ENCODE measurements at regions not wholly inside any gene's neighbourhood (a gene's known extent, or its start where the extent isn't known, plus 50 kb on each side); places are given as distances from the start of the nearest gene placed in this dataset.

- no peak for DNase-seq
Measured at GRCh38 chr13:105579821-105580710, 955.4 kb downstream of the EFNB2 start.

- no peak for DNase-seq
Measured at GRCh38 chr13:105573136-105573535, 962.3 kb downstream of the EFNB2 start.

DNA sequence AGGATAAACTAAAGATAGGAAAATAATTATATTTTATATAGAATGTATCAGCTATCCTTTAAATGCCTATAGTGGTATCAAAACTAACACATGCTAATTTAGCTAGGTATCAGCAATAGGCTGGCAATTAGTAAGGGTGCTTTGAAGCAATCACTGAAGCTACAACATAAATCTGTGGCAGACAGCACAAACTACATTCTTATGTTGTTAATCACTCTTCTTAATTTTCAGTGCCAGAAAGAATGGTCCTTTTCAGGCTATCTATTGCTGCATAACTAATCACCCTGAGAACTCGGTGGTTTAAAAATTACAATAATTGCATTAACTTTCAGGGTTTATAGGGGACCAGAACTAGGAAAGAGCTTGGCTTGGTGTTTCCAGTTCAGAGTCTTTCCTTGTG is 963.1 kb downstream of the EFNB2 start:
- no peak for DNase-seq

GRCh38 chr13:105569816-105570215 is 965.6 kb downstream of the EFNB2 start:
- DNase-seq: no peak

GRCh38 chr13:105567951-105568525 is 967.4 kb downstream of the EFNB2 start:
- DNase-seq: no peak

DNA sequence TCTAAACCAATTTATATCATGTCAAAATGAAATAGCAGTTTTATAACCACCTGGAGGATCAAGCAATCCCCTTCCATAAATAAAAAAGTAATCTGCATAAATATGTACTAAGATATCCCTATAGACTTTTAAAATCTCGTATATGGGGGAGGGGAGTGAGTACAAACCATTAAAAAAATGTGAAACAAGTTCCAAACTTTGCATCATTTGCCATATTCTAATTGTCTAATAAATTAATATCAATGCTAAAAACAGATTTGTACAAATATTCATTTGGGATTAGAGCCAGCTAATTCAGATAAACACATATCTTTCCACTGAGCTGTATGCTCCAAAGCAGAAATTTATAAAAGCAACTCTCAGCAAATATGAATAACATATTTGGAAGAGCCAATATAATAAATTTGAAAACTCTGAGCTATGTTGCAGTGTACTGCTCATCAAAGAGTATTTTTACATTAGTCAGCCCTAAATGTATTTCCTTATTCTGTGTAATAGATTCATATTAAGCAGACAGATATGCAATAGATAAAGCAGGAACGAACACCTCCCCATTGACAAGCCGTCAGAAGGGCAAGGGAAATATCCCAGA is 970.2 kb downstream of the EFNB2 start:
- DNase-seq: no peak

DNA sequence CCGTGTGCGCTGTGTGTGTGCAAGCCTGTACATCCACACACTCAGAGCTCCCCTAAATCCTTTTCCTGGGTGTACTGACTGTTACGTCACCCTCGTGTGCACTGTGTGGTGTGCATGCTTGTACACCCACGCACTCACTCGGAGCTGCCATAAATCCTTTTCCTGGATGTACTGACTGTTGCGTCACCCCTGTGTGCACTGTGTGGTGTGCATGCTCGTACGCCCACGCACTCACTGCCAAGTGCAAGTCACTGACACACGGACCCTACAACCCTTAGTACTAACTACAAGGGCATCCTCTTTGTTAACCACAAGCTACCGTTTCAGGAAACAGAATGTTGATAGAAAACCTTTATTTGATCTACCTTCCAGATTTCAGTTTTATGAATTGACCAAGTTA is 983.4 kb downstream of the EFNB2 start:
- DNase-seq: no peak

DNA sequence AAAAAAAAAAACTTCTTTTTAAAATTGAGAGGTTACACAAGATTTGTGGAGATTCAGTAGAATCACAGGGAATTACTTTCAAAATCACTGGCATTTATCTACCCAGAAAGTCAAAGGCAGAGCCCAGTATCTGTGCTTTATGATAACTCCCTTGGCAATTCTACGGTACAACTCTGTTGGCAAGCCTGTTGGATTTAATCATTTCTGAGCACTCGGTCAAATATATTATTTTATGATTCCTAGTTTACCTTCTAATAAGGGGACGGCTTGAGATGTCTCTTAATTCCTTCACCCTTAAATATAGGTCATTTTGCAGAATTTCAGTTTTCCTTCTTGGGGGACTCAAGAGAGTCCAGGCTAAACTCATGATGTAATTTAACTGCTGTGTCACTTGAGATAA is 987.6 kb downstream of the EFNB2 start:
- DNase-seq: no peak

DNA sequence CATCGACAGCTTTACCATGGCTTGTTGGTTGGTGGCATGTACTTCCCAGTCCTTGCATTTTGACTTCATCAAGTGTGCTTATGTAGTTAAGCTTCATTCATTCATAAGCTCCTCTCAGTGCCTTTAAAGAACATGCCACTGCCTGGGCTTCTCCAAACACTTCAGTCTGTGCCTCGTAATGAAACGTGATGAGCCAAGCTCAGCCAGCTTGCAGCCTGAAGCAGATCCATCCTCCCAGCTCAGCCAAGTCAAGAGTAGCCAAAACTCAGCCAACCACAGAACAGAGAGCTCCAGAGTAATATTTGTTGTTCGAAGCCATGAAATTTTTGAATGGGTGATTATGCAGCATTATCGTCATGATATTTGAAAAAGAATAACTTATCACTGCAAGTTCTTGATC is 989.7 kb downstream of the EFNB2 start:
- DNase-seq: no peak

GRCh38 chr13:105543742-105544141 is 991.7 kb downstream of the EFNB2 start:
- DNase-seq: no peak

- DNase-seq: no peak
Measured at GRCh38 chr13:105541565-105541964, 993.9 kb downstream of the EFNB2 start.

DNA sequence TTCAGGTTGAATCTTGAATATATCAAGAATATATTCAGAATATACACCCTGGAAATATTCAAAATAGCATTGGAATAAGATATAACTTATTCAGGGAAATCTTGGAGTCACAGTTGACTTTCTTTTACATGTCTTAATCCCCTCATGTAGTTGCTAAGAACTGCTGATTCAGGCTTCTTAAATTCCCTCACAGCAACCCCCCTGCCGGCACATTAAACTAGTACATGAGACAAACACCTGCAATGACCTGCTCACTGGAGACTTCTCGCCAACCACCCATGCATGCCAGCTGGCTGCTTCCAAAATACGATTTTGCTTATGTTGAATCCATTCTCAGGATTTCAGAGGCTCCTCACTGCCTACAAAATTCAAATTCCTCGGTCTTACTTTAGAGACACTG is 997.1 kb downstream of the EFNB2 start:
- no peak for DNase-seq

DNA sequence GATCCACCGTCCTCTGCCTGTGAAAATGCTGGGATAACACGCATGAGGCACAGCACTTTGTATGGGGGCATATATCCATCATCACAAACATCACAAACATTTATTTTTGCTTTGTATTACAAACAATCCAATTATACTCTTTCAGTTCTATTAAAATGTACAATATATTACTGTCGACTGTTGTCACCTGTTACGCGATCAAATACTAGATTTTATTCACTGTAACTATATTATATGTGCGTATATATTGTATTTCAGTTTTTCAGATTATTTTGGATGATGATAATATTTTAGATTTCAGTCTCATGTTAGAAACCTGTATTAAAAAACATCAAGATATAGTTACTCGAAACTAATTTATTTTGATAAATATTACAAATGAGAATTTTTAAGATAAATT is 998.3 kb downstream of the EFNB2 start:
- DNase-seq: no peak

- DNase-seq: no peak
Measured at GRCh38 chr13:105530468-105530867, 1005.0 kb downstream of the EFNB2 start.

DNA sequence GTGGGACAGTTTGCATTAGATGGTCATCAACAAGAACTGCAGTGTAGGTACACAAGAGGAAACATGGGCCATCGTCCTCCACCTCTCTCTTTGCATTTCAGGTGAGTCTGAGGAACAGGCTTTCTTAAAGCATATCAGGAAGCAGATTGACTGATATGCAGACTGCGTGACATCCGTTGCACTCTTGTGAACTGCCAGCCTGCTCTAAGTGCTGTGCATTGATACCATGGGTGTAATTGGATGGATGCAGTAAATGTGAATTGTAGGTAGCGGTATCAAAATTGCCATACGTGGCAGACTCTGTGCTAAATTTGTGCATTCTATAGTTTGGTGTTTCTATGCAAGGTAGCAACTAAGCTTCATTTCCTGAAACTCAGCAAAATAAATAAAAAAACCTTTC is 1008.3 kb downstream of the EFNB2 start:
- no peak for DNase-seq

DNA sequence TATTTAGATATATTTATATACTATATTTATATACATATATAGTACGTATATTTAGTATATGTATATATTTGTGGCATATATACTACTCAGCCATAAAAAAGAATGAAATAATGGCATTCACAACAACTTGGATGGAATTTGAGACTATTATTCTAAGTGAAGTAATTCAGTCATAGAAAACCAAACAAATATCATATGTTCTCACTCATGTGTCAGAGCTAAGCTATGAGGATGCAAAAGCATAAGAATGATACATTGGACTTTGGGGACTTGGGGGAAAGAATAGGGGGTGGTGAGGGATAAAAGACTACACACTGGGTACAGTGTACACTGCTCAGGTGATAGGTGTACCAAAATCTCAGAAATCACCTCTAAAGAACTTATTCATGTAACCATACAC is 1015.7 kb downstream of the EFNB2 start:
- DNase-seq: no peak

DNA sequence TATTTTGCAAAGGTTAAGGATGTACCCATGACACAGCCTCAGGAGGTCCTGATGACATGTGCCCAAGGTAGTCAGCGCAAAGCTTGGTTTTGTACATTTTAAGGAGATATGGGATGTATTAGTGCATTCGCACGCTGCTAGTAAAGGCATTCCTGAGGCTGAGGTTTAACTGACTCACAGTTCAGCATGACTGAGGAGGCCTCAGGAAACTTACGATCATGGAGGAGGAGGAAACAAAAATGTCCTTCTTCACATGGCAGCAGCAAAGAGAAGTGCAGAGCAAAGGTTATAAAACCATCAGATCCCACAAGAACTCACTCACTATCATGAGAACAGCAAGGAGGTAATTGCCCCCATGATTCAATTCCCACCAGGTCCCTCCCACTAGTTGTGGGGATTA is 1017.4 kb downstream of the EFNB2 start:
- no peak for DNase-seq

- DNase-seq: no peak
Measured at GRCh38 chr13:105514401-105514800, 1021.1 kb downstream of the EFNB2 start.

- DNase-seq: no peak
Measured at GRCh38 chr13:105513448-105513847, 1022.0 kb downstream of the EFNB2 start.

- DNase-seq: no peak
Measured at GRCh38 chr13:105509981-105510762, 1025.3 kb downstream of the EFNB2 start.

- no peak for DNase-seq
Measured at GRCh38 chr13:105506463-105506862, 1029.0 kb downstream of the EFNB2 start.

- DNase-seq: no peak
Measured at GRCh38 chr13:105502193-105502592, 1033.3 kb downstream of the EFNB2 start.

DNA sequence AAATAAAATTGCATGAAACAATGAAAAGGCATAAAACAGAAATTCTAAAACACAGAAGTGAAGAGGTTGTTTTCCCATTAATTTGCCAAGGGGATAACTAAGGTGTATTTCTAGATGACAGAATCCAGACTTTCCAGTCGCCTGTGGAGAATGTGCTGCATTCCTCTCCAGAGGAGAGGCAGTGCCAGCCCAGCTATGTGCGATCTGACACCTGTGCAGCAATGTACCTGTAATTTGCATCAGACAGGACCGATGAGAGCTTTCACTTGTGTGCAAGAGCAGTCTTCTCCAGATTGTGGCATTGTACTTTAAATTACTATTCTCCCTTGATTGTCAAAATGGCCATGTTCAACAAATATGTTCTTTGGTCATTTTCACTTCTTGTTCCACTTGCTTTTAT is 1037.9 kb downstream of the EFNB2 start:
- DNase-seq: no peak

GRCh38 chr13:105492216-105492615 is 1043.2 kb downstream of the EFNB2 start:
- DNase-seq: no peak
